ENCODE measurements at regions not wholly inside any gene's neighbourhood (a gene's known extent, or its start where the extent isn't known, plus 50 kb on each side); places are given as distances from the start of the nearest gene placed in this dataset.

DNA sequence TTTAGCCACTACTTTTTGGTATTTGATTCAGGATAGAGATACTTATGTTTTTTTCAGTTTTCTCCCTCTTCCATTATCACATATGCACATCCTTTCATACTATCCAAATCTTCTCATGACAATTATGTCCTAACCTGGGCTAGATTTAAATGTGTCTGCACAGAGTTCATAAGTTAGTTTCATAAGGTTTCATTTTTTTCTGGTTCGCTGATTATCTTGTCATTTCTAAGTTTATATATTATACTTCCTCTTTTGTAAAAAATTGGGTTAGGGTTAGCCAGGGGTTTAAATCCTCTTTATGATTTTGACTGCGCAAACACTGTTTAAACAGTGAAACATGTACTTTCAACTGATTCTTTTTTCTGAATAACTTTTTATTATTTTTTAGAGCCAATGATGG is 148.6 kb downstream of the SST start (continued):
- TF ChIP-seq SIX5 (IDR thresholded peaks at IDR 0.05; ENCODE audit: low read depth, low read length) = no peak

Measured in H1 (cell line).